GM12874 (cell line): ENCODE measurements at regions not wholly inside any gene's neighbourhood (a gene's known extent, or its start where the extent isn't known, plus 50 kb on each side); places are given as distances from the start of the nearest gene placed in this dataset.

Experiments used
- TF ChIP-seq, protein P1 (sequence below): IDR thresholded peaks from 2 replicates; pipeline ENCODE4 v1.5.1; 2011; ENCODE audit warnings: low read depth, mild to moderate bottlenecking, control low read depth, low read length, moderate library complexity; ENCODE audit not compliant: insufficient read depth

DNA sequence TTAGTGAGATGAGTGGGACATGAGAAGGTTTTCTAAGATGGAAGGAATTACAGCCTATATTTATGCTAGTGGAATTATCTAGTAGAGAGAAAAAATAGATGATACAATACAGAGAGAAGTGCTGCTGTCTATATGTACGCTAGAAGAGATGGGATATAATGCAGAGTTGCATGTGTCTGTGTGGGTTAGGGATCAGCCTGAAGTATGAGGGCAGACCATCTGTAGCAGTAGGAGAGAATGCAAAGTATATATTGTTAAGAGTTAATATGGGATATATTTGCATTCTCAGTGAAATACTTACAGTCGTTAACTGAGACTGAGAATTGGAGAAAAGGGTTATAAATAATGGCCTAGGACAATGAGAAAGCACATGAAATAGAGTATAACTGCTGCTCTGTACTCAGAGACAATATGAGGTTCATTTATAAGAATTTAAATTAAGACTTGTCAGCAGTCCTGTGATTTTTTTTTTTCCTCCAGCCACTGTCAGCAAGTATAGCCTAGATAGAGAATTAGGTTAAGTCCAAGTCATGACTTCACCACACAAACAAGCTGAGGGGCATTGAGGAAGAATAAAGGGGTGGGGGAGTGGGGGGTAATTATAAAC is 77.8 kb downstream of the SLITRK1 start:
- TF ChIP-seq, protein P1, sequence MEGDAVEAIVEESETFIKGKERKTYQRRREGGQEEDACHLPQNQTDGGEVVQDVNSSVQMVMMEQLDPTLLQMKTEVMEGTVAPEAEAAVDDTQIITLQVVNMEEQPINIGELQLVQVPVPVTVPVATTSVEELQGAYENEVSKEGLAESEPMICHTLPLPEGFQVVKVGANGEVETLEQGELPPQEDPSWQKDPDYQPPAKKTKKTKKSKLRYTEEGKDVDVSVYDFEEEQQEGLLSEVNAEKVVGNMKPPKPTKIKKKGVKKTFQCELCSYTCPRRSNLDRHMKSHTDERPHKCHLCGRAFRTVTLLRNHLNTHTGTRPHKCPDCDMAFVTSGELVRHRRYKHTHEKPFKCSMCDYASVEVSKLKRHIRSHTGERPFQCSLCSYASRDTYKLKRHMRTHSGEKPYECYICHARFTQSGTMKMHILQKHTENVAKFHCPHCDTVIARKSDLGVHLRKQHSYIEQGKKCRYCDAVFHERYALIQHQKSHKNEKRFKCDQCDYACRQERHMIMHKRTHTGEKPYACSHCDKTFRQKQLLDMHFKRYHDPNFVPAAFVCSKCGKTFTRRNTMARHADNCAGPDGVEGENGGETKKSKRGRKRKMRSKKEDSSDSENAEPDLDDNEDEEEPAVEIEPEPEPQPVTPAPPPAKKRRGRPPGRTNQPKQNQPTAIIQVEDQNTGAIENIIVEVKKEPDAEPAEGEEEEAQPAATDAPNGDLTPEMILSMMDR: no peak

DNA sequence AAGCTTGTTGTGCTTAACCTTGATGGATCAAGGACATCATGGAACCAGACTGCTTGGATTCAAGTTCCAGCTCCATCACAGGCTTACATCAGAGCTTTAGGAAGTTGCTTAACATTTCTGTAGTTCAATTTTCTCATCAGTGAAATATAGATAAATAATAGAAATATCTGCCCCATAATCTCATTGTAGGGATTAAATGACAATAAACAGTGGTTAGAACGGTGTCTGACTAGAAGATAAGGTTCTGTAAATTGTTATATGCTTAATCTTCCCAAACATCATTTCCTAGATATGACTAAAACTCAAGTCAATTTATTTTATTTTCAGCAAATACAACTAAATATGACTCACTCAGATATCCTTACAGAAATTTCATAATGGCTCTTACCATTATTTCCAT is 83.5 kb downstream of the SLITRK1 start:
- TF ChIP-seq, protein P1: no peak

DNA sequence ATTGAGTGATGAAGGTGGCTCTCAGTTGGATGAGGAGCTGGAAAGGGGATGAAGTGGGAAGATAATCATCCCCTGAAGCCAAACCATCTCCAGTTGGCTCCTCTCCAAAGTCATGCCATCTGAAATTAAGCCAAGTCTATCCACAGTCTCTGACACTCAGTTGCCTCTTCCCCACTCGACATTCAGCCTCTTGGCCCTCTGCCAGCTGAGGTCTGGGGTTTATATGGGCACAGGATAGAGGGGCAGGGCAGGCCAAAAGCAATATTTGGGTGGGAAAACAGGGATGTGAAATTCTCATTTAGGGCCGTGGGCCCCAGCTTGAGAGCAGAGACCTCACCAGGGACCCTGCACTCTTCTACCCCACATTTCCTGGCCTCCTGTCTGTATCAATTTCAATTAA is 85.9 kb downstream of the SLITRK1 start:
- TF ChIP-seq, protein P1: no peak

DNA sequence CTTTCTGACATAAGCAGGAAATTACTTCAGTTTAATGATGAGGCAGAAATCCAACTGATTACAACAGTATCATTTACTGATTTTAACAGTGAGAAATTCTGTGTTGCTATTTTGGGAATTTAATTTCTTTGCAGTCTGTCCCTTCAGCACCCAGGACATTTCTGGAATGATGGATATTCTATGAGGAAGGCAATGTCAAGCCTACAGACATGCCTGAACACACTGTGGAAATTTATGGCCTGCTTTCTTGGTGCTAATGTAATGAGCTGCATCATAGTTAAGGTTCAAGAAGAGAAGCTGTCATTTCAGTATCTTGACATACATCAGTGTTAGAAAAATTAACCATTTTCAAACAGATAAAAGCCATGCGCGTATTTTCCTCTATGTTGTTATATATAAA is 87.7 kb downstream of the SLITRK1 start:
- TF ChIP-seq, protein P1: no peak

DNA sequence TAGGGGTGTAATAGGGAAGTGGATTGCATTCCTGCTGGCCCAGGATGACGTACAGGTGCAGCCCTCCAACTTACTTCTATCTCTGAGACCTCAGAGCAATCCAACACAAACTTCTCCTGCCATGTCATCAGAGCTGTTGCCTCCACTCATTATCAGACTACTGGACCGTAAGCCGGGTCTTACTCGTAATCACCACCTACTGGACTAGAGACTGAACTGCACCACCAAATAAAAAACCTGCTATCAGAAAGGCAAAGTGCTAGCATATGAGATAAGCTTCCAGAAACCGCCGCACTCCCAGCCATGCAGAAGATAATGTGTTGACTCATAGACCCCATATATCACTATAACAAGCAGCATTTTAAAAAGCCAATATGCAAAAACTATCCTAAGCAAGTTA is 102.0 kb downstream of the SLITRK1 start:
- TF ChIP-seq, protein P1: peak; percentile 33; the same call in 1 of the 2 replicates

DNA sequence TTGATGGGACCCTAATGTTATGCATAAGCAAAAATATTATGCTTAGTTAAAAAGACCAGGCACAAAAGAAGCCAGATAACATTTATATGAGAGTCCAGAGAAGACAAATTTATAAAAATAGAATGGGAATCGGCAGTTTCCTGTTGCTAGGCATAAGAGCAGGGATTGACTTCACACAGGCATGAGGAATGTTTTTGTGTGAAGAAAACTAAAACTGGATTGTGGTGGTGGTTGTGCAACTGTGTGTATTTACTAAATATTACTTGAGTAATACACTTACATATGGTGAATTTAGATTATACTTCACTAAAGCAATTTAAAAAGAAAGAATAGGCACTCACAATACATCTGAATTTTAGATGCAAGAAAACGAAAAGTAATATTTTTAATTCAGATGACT is 108.3 kb downstream of the SLITRK1 start:
- TF ChIP-seq, protein P1: no peak

DNA sequence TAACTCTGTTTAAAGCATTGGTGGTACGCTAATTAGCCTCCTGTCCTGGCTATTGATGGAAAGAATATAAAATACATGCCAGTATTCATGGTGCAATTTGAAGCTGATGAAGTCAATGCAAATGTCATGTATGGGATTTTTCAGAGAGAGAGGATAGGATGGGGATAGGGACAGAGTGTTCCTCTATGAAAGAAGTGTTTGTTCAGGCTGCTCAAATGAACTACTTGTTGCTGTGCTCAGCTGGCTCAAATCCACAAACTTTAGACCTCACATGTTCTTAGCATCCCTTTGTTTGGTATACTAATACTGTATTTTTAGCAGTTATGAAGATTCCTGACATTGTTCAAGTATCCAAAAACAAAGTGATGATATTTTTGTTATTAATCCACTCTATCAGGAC is 116.5 kb downstream of the SLITRK1 start:
- TF ChIP-seq, protein P1: no peak
